GDM1 (cell line): ENCODE measurements at regions not wholly inside any gene's neighbourhood (a gene's known extent, or its start where the extent isn't known, plus 50 kb on each side); places are given as distances from the start of the nearest gene placed in this dataset.
"Not testable (repeated sequence)": the region's sequence is repeated elsewhere in the genome, so short reads cannot be mapped to it uniquely, and the experiment has no call there.

Source experiments
- DNase-seq: peaks from one replicate; lab custom pipeline; 2025; lab: John Stamatoyannopoulos, UW

DNA sequence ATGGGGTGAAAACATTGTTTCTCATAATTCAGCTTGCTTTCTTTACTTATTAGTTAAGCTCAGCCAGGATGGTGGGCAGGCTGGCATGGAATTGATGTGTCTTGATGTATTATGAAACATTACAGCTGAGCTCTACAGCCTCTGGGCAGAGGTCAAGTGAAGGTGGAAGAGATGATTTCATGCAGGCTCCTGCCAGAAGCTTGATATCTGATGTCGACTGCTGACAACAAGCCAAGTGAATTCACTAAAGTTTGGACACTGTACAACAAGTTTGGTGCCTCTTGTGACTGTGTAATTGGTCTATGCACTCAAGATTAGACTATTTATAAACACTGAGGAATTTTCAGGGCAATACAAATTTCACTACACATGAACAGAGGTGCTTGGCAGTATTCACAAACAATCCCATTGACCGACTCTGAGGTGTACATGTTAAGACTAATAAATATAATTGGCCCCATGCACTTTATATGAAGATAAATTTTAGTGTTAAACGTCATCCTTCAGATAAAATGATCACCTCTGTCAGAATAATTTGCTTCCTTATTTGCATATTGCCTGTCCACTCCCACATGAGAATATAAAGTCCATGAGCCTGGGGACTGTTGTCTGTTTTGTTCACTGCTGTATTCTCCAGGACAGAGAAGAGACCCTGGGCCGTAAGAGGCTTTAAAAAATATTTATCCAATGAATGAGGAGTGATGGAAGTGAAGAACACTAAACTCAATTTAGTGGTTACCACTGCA is 612.2 kb downstream of the IQCM start:
- no peak for DNase-seq

DNA sequence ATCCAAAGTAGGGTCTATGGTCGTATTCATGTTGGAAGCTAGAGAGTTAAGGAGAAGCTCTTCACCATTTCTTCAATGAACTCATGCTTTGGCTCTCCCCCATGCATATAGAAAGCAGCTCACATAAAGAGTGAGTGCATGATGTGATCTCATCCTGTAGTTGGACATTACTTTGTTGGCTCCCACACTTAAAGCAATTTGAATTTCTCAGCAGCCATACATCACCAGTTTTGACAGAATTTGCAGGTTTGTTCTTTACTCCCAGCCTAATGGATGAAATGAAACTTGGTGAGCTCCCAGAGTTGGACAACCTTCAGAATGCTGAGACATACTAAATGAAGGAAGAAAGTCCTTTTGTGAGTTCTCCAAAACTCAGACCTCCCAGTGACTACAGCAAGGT is 613.5 kb downstream of the IQCM start:
- DNase-seq, result no peak

DNA sequence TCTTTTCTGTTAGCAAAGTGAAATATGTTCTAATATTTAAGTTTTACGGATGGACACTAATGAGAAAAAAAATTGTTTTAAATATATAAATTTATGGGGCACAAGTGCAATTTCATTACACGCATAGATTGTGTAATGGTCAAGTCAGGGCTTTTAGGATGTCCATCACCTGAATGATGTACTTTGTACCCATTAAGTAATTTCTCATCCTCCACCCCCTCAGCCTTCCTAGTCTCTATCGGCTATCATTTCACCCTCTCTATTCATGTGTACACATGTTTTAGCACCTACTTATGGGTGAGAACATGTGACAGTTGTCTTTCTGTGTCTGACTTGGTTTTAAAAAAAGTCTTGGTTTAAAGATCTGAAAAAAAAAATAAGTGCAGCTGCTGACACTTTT is 616.0 kb downstream of the IQCM start:
- DNase-seq, result no peak

DNA sequence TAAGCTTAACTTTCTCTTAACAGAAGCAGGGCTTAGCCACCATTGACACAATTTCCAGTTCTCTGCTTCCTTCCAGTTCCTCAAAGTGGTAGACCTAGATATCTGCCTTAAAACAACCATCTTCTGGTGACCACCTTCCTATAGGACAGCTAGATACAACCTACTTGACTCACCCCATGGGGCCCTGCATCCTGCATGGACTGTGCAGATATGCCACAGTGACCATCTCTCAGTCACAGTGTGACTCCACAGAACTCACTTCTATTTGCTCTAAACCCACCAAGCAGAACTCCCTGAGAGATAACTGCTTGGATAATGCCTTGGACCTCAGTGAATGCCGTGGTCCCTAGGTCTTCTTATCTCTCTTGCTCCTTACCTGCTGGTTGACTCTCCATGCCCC is 621.6 kb downstream of the IQCM start:
- no peak for DNase-seq

DNA sequence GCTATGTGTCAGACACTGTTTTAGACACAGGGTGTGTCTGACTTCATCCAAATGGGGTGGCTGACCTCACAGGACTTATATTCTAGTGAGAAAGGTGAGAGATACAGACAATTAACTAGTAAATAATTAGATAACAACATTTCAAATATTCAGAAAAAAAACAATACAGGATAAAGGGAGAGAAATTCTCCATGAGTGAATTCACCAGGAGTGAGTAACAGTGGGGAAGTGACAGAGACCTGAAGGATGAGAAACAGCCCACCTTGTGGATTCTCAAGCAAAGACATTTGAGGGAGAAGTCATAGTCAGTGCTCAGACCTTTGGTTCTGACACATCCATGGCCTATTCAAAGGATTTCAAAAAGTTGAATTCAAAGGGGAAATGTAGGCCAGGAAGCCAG is 627.9 kb downstream of the IQCM start:
- no peak for DNase-seq

DNA sequence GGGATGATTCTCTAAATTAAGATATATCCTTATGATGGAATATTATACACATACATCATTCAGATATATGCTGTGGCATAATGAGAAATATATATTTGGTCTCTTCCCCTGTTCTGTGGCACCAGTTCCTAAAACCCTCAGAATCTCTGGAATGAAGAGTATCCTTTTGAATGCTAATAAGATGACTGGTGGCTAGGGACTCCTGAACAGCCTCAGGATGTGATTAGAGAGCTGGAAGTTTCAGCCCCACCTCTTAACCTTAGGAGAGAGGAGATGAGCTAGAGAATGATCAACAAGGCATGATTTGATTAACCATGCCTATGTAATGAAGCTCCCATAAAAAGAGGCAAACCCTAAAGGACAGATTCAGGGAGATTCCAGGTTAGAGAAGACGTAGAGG is 632.0 kb downstream of the IQCM start:
- DNase-seq, result no peak

DNA sequence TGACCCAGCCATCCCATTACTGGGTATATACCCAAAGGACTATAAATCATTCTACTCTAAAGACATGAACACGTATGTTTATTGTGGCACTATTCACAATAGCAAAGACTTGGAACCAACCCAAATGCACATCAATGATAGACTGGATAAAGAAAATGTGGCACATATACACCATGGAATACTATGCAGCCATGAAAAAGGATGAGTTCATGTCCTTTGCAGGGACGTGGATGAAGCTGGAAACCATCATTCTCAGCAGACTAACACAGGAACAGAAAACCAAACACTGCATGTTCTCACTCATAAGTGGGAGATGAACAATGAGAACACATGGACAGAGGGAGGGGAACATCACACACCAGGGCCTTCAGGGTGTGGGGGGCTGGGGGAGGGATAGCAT is 634.2 kb downstream of the IQCM start:
- not testable (repeated sequence) for DNase-seq

DNA sequence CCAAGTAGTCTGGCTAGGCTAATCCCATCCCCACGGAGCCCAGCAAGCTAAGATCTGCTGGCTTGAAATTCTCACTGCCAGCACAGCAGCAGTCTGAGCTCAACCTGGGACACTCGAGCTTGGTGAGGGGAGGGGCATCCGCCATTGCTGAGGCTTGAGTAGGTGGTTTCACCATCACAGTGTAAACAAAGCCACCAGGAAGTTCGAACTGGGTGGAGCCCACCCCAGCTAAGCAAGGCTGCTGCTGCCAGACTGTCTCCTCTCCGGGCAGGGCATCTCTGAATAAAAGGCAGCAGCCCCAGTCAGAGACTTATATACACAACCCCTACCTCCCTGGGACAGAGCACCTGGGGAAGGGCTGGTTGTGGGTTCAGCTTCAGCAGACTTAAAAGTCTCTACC is 639.6 kb downstream of the IQCM start:
- no peak for DNase-seq

DNA sequence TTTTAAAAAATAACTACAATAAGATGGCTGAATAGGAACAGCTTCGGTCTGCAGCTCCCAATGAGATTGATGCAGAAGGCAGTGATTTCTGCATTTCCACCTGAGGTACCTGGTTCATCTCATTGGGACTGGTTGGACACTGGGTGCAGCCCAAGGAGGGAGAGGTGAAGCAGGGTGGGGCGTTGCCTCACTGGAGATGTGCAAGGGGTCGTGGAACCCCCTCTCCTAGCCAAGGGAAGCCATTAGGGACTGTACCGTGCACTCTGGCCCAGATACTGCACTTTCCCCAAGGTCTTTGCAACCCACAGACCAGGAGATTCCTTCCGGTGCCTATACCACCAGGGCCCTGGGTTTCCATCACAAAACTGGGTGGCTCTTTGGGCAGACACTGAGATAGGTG is 640.1 kb downstream of the IQCM start:
- DNase-seq, result no peak

DNA sequence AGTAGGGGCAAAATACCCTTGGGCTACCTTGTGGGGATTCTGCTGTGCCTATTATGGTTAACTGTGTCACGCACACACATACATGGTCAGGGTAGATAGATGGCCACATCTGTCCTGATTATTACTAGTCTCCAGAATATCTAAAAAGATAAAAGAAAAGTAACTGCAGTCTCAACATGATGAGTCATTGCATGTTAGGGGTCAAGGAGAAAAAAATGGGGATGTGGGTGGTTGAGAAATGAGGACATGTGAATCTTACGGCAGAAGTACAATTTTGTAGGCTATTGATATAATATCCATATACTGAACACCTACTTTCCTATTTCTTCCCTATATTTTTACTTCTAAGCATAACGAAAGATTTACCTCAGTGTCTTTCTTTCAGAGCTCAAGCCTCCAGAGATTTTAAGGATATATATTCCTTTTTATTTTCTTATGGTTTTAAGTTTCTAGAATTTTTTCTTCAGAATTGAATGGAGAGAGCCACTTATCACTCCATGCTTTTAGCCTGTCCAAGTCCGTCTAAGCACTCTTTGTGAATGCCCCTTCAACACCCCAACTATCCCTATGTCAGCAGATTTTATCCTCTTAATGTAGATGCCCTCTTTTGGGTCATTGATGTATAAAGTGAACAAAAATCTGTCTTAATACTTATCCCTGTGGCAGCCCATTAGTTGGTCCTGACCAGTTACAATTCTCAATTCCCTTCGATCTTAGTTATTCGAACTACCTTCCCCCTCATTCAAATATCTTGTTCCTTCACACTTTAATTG is 642.2 kb downstream of the IQCM start:
- no peak for DNase-seq

DNA sequence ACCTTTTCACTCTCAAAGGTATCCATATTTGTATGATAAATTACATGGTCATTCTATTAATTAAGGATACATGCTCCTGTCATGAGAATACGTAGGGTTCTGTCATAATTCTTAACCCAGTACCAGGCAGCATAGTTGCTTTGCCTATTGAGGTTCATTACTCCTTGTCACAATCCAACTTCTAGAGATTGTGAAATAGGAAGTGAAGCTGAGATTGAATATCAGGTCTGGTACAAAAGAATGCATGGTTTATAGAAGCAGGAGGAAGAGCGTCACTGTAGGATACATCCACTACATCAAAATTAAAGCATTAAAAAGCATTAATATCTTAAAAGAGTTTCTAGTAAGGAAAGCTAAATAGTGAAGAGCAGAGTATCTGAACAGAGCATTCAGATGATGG is 647.0 kb downstream of the IQCM start:
- DNase-seq, result no peak

DNA sequence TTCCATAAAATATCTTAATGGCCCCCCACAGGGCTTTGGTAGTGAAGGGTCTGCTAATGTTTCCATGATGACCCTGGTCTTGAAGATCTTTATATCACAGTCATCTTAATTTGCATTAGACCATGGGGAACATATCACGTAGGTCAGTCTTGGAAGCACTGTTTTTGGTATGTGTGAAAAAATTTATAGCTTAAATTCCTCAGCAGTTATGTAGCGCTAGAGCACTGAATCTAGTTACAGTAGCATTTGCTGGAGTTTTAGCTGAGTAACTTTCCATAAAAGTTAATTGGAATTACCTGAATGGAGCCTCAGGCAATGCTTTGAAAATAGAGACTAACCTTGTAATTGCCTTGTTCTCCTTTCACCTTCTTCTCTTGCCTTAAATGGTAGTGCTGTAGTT is 648.8 kb downstream of the IQCM start:
- no peak for DNase-seq

DNA sequence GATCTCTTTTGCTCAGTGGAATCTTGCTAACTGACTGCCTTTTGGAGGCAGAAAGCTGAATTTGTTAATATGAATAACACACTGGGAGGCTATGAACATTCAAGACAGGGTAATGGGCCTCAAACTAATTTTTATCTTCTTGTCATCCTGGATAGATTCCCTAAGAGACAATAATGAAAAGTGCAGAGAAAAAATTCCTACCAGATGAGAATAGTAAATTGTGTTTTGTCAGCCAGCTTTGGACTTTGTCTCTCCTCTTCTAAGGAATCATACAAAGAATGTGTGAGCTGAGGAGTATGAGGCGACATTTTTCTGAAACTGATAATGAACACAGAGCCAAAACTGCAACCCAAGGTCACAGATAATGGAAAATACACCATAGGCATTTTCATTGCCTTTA is 649.3 kb downstream of the IQCM start:
- DNase-seq, result no peak

DNA sequence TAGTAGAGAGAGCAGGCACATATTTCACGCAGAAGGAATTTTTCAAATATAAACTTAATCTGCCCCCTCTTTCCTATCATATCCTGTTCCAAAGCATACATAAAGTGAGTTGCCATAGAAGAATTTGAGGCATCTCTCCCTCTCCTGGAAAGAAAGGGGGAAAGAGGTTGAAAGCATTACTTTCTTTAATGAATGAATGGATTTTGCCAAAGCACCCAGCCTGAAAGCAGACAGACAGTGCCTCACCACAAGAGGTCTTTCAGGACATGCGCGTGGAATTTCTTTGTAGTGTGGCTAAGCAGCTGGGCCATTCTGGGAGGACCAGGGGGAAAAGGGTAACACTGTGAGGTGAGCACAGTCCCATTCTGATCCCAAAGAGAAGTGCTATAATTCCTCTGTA is 651.4 kb downstream of the IQCM start:
- DNase-seq, result no peak

DNA sequence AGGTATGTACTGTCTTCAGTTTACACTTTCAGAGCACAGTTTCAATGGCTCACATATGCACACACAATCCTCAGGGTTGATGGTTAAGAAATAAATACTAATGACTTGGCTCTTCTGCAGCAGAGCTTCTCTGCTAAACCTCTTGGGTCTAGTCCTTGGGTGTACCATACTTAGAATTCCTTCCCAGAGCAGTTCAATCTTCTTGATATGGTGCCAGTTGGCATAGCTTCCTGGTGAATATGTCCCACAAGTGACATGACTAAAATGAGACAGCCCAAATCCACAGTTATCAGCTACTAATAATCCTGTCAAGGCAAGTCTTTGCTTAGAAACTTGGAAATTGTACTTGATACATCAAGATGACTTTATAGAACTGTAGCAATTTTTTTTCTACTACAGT is 654.4 kb downstream of the IQCM start:
- DNase-seq, result no peak

DNA sequence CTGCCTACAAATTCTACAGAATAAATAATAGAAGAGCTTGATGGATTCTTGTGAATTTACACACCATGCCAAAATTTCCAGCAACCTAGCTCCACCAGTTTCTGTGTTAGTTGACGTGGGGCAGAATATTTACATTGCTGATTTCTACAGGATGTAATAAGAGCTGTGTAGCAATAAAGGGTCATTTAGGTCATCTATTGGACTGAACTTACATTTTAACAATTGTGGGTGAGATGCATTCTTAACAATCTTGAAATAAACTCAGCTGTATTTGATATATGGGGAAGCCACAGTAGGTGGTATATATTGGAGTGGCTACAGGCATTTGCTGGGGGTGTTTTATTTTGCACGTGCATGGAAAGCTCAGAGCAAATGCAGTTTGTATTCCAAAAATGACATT is 655.3 kb downstream of the IQCM start:
- no peak for DNase-seq

DNA sequence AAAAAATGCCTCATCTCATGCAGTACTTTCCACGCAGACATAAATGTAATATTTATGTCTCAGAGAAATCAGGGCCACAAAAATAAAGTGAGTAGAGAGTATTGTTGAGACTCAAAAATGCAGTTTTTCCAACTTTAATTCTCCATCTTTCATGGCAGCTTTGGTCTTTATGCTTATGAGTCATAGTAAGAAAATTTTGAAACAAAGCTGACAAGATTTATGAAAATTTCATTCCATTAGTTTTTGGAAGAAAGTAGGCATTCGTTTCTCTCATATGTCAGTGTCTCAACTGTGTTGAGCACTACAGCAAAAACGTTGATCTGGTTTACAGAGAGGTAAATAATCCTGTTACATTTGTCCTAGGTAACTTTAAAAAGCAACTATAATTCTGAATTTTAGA is 656.8 kb downstream of the IQCM start:
- DNase-seq, result no peak

DNA sequence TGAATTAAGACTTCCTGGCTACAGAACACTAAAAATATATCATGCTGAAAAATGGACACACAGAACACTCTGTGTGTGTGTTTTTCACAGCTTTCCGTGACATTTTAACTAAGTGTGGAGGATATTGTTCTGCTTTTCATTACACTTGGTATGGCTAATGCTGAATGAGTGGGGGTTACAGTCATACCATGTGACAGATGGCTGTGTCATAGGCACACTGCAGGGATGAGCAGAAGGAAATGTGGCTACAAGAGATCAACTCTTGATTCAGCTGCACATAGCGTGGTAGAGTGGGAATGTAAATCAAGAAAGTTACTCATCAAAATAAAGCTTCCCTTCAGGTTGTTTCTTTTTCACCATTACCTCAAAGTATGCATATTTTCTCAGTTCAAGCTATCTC is 669.8 kb downstream of the IQCM start:
- DNase-seq, result no peak

DNA sequence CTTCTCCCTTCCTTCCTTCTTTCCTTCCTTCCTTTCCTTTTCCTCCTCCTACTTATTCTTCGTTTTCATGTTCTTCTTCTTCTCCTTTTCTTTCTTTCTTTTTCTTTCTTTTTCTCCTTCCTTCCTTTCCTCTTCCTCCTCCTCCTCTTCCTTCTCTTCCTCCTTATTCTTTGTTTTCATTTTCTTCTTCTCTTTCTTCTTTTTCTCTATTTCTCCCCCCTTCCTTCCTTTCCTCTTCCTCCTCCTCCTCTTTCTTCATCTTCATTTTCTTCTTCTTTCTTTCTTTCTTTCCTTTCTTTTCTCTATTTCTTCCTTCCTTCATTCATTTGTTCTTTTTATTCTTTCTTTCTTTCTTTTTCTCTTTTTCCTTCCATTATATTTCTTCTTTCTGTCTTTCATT is 671.6 kb downstream of the IQCM start:
- no peak for DNase-seq

DNA sequence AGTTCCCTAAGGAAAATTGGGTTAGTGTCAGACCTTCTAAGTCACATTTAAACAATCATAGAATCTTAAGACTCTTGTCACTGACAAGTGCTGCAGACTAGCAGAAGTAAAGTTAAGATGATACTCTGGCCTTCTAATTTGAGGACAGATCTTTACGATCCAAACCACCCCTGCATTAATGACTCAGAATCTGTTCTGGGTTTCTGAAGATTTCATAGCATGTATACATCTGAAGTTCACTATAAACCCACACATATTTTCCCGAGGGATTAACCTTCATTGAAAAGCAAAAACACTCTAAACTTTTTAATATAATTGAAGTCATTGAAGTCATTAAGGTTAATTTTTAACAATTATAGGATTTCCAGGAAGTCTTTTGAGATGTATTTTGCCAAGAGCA is 674.3 kb downstream of the IQCM start:
- no peak for DNase-seq

DNA sequence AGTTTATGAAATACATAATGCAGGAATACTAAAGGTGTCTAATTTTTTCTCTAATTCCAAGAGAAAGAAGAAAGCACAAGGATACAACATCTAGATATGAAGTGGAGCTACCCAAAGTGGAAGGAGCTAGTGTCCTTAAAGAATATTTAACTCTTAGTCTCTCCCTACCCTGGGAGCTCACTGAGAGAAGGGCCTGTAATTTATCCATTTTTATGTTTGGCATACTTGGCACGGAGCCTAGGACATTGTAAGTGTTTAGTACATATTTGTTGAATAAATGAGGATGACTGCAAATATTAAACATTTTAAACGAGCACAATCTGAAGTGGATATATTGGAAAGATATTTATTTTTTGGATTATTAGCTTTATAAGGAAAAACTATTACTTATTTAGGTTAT is 674.8 kb downstream of the IQCM start:
- DNase-seq, result no peak

DNA sequence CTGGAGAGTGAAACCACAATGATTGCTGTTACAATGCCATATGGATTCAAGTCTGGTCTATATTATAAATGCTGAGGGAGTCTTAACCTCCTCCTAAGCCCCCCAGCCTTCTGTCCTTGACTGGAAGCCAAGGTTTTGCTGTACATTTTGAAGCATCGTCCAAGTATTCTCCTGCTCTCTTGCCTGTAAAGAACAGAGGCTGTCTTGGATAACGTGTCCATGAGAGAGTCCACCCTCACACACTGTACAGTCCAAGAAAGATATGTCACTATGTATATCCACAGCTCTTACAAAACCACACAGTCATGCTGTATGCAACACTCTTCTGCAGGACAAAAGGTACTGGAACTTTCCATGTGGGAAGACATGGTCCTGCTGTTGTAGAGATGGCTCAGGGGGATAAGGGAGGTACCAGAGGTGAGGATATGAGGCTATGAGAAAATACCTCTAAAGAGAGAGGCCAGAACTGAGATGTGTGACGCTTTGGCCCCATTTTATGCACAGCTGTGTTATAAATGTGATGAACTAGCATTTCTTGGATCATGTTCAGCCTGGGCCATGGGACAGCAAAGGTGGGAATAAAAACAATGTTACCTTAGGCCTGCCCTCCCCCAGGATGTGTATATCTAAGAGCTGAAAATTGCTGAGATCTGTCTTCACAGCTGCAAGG is 678.6 kb downstream of the IQCM start:
- DNase-seq, result no peak

DNA sequence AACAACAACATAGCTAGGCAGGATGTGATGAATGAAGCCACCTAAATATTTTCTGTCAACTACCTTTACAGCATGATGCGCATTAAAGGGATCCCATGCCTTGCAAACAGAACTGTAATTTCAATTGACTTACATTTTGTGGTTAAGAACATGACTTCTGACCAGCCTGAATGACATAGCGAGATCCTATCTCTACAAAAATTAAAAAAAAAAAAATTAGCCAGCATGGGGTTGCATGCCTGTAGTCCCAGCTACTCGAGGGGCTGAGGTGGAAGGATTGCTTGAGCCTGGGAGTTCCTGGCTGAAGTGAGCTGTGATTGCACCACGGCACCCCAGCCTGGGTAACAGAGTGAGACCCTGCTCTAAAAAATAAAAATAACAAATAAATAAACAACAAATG is 680.6 kb downstream of the IQCM start:
- no peak for DNase-seq
